Kidney epithelial cell (primary cell): ENCODE measurements at regions not wholly inside any gene's neighbourhood (a gene's known extent, or its start where the extent isn't known, plus 50 kb on each side); places are given as distances from the start of the nearest gene placed in this dataset.

Source experiments
- DNase-seq: peaks from one replicate; pipeline ENCODE4 v3.0.0-alpha.2; 2010; ENCODE audit warnings: low read depth
- H3K27me3 ChIP-seq: 2 replicates; pipeline ENCODE4 v1.6.0; 2011; ENCODE audit warnings: low read length; ENCODE audit not compliant: control insufficient read depth, insufficient read depth
- H3K36me3 ChIP-seq: 2 replicates; pipeline ENCODE4 v1.5.1; 2011; ENCODE audit warnings: low read length; ENCODE audit not compliant: control insufficient read depth, insufficient read depth
- H3K4me3 ChIP-seq: 2 replicates; pipeline ENCODE4 v1.5.1; 2011; ENCODE audit warnings: low read depth, mild to moderate bottlenecking, control low read depth, low read length
- CTCF ChIP-seq: IDR thresholded peaks from 2 replicates; pipeline ENCODE4 v1.5.1; 2011; ENCODE audit warnings: mild to moderate bottlenecking, moderate library complexity, low read length, control low read depth, inconsistent platforms; ENCODE audit not compliant: insufficient read depth, poor library complexity, severe bottlenecking

- no peak overlapping the region for H3K4me3 ChIP-seq
- H3K36me3 ChIP-seq: no peaks in the 10 kb centered on the region
- no peaks in the 10 kb centered on the region for H3K27me3 ChIP-seq
- no peak for DNase-seq
- no peak for TF ChIP-seq CTCF
Observed at GRCh38 chr13:72284791-72285190, 417.8 kb upstream of the DACH1 start.

DNA sequence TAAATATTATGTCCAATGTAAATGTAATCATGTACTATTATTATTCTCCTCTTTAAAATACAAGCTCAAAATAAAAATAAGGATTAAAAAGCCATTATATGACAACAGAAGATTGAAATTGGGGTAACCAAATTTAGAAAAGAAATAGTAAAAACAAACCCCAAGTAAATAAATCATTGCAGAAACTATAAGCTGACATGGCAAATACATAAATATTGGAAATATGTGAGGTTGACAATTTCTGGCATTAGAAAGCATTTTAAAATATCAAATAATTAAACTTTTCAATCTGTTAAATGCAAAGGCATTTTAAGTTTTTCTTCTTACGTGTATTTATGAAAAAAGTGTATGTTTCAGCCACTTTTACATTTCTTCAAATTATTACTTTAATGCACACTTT is 394.7 kb upstream of the DACH1 start:
- Histone ChIP-seq H3K27me3 (no peaks in the 10 kb centered on the region), H3K4me3 (no peak overlapping the region), H3K36me3 (no peaks in the 10 kb centered on the region)
- DNase-seq: no peak
- no peak for TF ChIP-seq CTCF

DNA sequence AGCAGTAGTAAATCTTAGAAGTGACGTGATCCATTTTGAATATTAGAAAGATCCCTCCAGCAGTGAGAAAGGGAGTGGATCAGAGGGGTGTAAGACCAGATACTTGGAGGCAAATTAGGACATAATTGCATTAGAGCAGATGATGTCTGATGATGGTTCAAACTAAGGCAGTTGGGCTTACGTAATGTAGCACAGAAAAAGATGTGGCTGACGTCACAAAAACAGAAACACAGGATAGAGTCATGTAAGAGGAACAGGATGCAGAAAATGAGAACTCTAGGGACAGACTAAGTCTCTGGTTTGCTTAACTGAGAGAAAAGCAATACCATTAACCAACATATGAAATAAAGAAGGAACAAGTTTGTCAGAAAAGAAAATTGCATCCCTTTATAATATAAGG is 392.5 kb upstream of the DACH1 start:
- H3K4me3 ChIP-seq: no peak overlapping the region
- no peak for TF ChIP-seq CTCF
- no peaks in the 10 kb centered on the region for H3K27me3 ChIP-seq
- H3K36me3 ChIP-seq: no peaks in the 10 kb centered on the region
- no peak for DNase-seq

GRCh38 chr13:72258340-72258981 is 391.5 kb upstream of the DACH1 start:
- TF ChIP-seq CTCF: no peak
- Histone ChIP-seq H3K27me3 (no peaks in the 10 kb centered on the region), H3K4me3 (no peak overlapping the region), H3K36me3 (no peaks in the 10 kb centered on the region)
- no peak for DNase-seq

DNA sequence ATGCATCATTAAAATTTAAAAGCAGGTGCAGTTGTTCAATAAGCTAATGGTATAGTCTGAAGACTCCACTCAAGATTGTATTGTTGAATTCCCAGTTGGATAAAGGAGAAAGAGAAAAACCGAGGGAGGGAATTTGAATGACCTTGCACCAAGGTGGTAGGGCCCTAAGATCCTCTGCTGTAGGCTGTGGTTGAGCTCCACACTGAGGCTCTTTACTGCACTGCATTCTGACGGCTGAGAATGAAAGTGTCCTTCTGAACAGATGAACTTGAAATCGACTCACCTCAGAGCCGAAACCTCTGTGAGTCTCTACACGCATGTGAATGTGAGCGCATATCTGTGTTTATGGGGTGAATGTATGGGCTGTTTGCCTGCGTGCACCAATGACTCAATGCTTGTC is 388.9 kb upstream of the DACH1 start:
- no peak overlapping the region for H3K4me3 ChIP-seq
- no peaks in the 10 kb centered on the region for H3K36me3 ChIP-seq
- peak; percentile 74 for TF ChIP-seq CTCF
- DNase-seq: no peak
- no peaks in the 10 kb centered on the region for H3K27me3 ChIP-seq

DNA sequence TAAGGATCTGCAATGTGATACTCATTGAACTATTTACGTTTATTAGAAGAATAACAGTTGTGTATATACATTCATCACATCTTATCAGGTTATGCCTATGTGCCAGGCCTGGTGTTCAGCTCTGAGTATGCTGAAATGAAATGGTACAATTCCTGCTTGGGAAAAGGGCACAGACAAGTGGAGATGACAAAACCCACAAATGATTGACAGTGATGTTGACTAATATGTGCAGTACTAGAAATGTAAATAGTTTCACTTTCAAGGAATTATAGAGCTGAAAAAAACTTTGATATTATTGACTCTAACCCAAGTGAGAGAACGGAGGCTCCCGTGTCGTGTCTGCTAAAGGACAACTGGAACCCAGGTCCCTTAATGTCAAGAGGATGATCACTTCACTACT is 386.8 kb upstream of the DACH1 start:
- H3K27me3 ChIP-seq: no peaks in the 10 kb centered on the region
- TF ChIP-seq CTCF: no peak

More for the DNA sequence above, 386.8 kb upstream of the DACH1 start:
- no peaks in the 10 kb centered on the region for H3K36me3 ChIP-seq
- no peak overlapping the region for H3K4me3 ChIP-seq
- no peak for DNase-seq
